ENCODE measurements at regions not wholly inside any gene's neighbourhood (a gene's known extent, or its start where the extent isn't known, plus 50 kb on each side); places are given as distances from the start of the nearest gene placed in this dataset.

- WGBS, 2 experiments (ENCODE audit: insufficient coverage in 1 of 2, insufficient read length in 1 of 2), result 91 to 95% methylated on average over 4 to 6 of the region's 6 CpGs
- Mint-ChIP-seq H3K36me3 (ENCODE audit: low read depth) (no peaks in the 10 kb centered on the region), H3K4me1 (peaks cover 17% of the 10 kb centered on the region), H3K27ac (no peak overlapping the region), H3K27me3 (ENCODE audit: insufficient read depth) (peaks cover 11% of the 10 kb centered on the region), H3K4me3 (no peak overlapping the region), H3K9me3 (peaks cover 8% of the 10 kb centered on the region)
- H3K36me3 ChIP-seq (ENCODE audit: control insufficient read depth, insufficient read depth, low read length), result no peaks in the 10 kb centered on the region
- peaks cover 13% of the 10 kb centered on the region for H3K9me3 ChIP-seq (ENCODE audit: control insufficient read depth, low read length)
- TF ChIP-seq, protein P1, sequence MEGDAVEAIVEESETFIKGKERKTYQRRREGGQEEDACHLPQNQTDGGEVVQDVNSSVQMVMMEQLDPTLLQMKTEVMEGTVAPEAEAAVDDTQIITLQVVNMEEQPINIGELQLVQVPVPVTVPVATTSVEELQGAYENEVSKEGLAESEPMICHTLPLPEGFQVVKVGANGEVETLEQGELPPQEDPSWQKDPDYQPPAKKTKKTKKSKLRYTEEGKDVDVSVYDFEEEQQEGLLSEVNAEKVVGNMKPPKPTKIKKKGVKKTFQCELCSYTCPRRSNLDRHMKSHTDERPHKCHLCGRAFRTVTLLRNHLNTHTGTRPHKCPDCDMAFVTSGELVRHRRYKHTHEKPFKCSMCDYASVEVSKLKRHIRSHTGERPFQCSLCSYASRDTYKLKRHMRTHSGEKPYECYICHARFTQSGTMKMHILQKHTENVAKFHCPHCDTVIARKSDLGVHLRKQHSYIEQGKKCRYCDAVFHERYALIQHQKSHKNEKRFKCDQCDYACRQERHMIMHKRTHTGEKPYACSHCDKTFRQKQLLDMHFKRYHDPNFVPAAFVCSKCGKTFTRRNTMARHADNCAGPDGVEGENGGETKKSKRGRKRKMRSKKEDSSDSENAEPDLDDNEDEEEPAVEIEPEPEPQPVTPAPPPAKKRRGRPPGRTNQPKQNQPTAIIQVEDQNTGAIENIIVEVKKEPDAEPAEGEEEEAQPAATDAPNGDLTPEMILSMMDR (conservative IDR thresholded peaks at IDR 0.05), result no peak
- peaks cover 6% of the 10 kb centered on the region for H3K4me1 ChIP-seq (ENCODE audit: control insufficient read depth, insufficient read depth, low read length)
- no peak overlapping the region for H3K9ac ChIP-seq (ENCODE audit: extremely low read depth, low read length, poor library complexity, severe bottlenecking)
- no peak overlapping the region for H3K27ac ChIP-seq (ENCODE audit: low read depth, low read length)
- H3K4me3 ChIP-seq (ENCODE audit: low read length), result no peak overlapping the region
- H3K27me3 ChIP-seq (ENCODE audit: control insufficient read depth, insufficient read depth, low read length, poor library complexity, severe bottlenecking), result peaks cover 5% of the 10 kb centered on the region
- DNase-seq, result no peak
These were observed 96.1 kb upstream of the HABP2 start for GRCh38 chr10:113456741-113457140.

DNA sequence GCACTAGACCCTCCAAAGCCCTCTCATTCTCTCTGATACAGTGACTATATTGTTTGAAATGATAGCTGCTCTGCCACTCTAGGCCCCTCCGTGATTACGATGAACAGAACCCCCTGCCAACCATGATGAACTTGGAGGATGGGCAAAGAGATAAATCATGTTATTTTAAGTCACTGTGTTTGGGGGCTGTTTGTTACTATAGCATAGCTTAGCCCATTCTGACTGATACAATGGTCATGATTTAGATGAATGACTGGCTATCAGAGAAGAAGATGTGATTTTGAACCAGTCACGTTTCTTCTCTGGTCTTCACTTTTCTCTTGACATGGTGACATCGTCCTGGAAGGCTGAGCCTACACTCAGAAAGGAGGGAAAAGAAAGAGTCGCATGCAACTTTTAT is 95.4 kb upstream of the HABP2 start:
- Histone ChIP-seq H3K9me3 (ENCODE audit: control insufficient read depth, low read length) (peaks cover 13% of the 10 kb centered on the region), H3K36me3 (ENCODE audit: control insufficient read depth, insufficient read depth, low read length) (no peaks in the 10 kb centered on the region), H3K9ac (ENCODE audit: extremely low read depth, low read length, poor library complexity, severe bottlenecking) (no peak overlapping the region), H3K4me3 (ENCODE audit: low read length) (no peak overlapping the region), H3K27ac (ENCODE audit: low read depth, low read length) (no peak overlapping the region), H3K4me1 (ENCODE audit: control insufficient read depth, insufficient read depth, low read length) (peaks cover 6% of the 10 kb centered on the region), H3K27me3 (ENCODE audit: control insufficient read depth, insufficient read depth, low read length, poor library complexity, severe bottlenecking) (no peaks in the 10 kb centered on the region)
- TF ChIP-seq, protein P1 (conservative IDR thresholded peaks at IDR 0.05), result no peak
- no peak for DNase-seq
- H3K4me1 Mint-ChIP-seq, result peaks cover 17% of the 10 kb centered on the region
- peaks cover 11% of the 10 kb centered on the region for H3K27me3 Mint-ChIP-seq (ENCODE audit: insufficient read depth)
- H3K9me3 Mint-ChIP-seq, result peaks cover 8% of the 10 kb centered on the region
- no peak overlapping the region for H3K4me3 Mint-ChIP-seq
- H3K27ac Mint-ChIP-seq, result no peak overlapping the region
- 92 to 96% methylated on average over 3 to 5 of the region's 5 CpGs for WGBS, 2 experiments (ENCODE audit: insufficient coverage in 1 of 2, insufficient read length in 1 of 2)
- no peaks in the 10 kb centered on the region for H3K36me3 Mint-ChIP-seq (ENCODE audit: low read depth)

DNA sequence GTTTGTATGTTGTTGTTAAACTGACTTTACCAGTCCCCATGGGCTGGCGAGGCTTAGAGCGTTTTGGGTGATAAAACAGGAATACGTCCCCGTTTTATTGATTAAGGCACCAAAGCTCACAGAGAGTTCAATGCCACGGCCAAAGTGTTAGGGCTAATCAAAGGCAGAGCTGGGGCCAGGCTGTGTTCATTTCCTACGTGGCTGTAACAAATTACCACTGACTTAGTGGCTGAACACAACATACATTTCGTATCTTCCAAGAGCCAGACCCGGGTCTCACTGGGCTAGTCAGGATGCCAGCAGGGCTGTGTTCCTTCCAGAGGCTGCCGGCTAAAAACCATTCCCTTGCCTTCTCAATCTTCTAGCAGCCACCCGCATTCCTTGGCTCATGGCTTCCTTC is 94.4 kb upstream of the HABP2 start:
- Histone ChIP-seq H3K36me3 (ENCODE audit: control insufficient read depth, insufficient read depth, low read length) (no peaks in the 10 kb centered on the region), H3K27me3 (ENCODE audit: control insufficient read depth, insufficient read depth, low read length, poor library complexity, severe bottlenecking) (no peaks in the 10 kb centered on the region), H3K4me1 (ENCODE audit: control insufficient read depth, insufficient read depth, low read length) (peaks cover 6% of the 10 kb centered on the region), H3K9ac (ENCODE audit: extremely low read depth, low read length, poor library complexity, severe bottlenecking) (no peak overlapping the region), H3K27ac (ENCODE audit: low read depth, low read length) (no peak overlapping the region), H3K4me3 (ENCODE audit: low read length) (no peak overlapping the region), H3K9me3 (ENCODE audit: control insufficient read depth, low read length) (peaks cover 13% of the 10 kb centered on the region)
- Mint-ChIP-seq H3K9me3 (peaks cover 8% of the 10 kb centered on the region), H3K27ac (no peak overlapping the region), H3K4me1 (peaks cover 17% of the 10 kb centered on the region), H3K36me3 (ENCODE audit: low read depth) (no peaks in the 10 kb centered on the region), H3K27me3 (ENCODE audit: insufficient read depth) (peaks cover 11% of the 10 kb centered on the region), H3K4me3 (no peak overlapping the region)
- WGBS, 2 experiments (ENCODE audit: insufficient coverage in 1 of 2, insufficient read length in 1 of 2), result 93 to 95% methylated on average over 10 of the region's 10 CpGs
- no peak for DNase-seq
- TF ChIP-seq, protein P1 (conservative IDR thresholded peaks at IDR 0.05), result no peak
